Coronary artery (tissue), 2 donors: ENCODE measurements at regions not wholly inside any gene's neighbourhood (a gene's known extent, or its start where the extent isn't known, plus 50 kb on each side); places are given as distances from the start of the nearest gene placed in this dataset.

Experiments used
- DNase-seq: peaks from one replicate; pipeline ENCODE4 v3.0.0-alpha.2; 2017; ENCODE audit warnings: low spot score
- H3K27ac ChIP-seq, 2 donors: fragments of 200-600 bp; sonication (generic); one replicate each; pipeline ENCODE4 v1.5.1; 2016 to 2019
- H3K4me3 ChIP-seq: fragments of 200-600 bp; sonication (generic); 2 replicates; pipeline ENCODE4 v1.5.1; 2016; ENCODE audit warnings: mild to moderate bottlenecking, moderate library complexity
- TF ChIP-seq, protein P1 (sequence below): fragments of 200-600 bp; sonication (generic); IDR thresholded peaks from one replicate; pipeline ENCODE4 v1.5.1; 2019; ENCODE audit warnings: antibody characterized with exemption

DNA sequence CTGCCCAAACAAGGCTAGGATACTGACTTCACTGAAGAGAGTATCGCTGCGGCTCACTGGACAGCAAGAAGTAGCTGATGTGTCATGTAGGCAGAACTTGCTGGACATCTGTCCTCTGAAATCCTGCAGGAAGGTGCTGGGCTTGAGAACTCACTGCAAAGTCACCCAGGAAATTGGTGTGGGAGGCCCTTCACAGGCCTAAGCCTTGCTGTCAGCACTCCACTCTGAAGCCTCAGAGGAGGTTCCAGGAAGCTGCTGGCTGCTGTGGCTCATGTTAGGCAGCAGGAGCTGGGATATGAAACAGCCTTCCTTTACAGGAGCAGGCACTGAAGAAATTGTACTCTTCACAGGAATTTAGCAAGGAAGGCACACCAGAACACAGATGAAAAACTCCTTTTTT lies 88.3 kb upstream of the CCDC68 start:
- H3K4me3 ChIP-seq: no peak overlapping the region
- H3K27ac ChIP-seq: no peak overlapping the region
- no peak for DNase-seq
- TF ChIP-seq, protein P1, sequence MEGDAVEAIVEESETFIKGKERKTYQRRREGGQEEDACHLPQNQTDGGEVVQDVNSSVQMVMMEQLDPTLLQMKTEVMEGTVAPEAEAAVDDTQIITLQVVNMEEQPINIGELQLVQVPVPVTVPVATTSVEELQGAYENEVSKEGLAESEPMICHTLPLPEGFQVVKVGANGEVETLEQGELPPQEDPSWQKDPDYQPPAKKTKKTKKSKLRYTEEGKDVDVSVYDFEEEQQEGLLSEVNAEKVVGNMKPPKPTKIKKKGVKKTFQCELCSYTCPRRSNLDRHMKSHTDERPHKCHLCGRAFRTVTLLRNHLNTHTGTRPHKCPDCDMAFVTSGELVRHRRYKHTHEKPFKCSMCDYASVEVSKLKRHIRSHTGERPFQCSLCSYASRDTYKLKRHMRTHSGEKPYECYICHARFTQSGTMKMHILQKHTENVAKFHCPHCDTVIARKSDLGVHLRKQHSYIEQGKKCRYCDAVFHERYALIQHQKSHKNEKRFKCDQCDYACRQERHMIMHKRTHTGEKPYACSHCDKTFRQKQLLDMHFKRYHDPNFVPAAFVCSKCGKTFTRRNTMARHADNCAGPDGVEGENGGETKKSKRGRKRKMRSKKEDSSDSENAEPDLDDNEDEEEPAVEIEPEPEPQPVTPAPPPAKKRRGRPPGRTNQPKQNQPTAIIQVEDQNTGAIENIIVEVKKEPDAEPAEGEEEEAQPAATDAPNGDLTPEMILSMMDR: no peak

DNA sequence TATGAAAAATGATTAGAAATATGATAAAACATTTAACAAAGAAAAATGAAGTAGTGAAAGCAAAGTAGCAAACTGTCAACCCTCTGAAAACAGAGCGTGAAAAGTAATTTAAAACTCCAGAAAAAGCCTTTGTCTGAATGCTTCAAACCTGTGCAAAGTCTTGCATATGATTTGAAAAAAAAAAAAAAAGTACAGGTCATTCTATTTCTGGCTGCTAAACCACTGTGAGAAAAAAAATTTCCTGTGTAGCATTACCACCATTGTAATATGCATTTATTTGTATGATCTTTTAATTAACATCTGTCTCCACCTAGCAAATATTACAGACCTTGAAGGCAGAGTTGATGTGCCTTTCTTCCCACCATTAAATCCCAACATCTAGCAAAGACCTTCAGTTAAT lies 82.1 kb upstream of the CCDC68 start:
- TF ChIP-seq, protein P1: no peak
- Histone ChIP-seq H3K4me3 (no peak overlapping the region), H3K27ac (no peak overlapping the region)
- no peak for DNase-seq

DNA sequence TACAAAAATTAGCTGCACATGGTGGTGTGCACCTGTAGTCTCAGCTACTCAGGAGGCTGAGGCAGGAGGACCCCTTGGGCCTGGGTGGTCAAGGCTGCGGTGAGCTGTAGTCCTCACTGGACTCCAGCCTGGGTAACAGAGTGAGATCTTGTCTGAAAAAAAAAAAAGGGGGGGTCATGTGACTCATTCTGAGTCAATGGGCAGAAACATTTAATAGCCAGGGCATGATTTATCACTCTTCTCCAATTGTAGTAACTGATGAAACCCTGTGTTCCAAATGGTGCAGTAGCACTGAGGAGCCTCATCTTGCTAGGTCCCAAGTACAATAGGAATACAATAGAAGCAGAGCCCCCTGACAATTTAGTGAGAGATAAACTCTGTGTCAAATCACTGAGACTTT lies 78.9 kb upstream of the CCDC68 start:
- no peak overlapping the region for H3K27ac ChIP-seq
- no peak overlapping the region for H3K4me3 ChIP-seq
- DNase-seq: no peak
- TF ChIP-seq, protein P1: no peak

DNA sequence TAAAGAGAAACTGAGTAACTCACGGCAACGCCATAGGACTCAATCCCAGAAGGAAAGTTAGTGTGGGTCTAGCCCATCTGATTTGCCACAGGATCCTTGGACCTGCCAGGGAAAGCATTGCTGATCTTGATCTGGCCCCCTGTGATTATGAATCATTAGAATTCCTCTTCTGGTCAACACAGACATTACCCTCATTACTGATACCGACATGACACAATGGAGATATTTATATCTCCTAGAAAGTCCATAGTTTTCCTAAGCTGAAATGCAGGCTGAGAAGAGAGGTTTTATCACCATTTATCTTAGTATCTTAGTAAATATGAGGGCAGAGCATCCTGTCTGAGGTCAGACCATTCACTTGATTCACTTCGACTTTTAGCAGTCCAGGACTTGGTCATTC lies 75.5 kb upstream of the CCDC68 start:
- DNase-seq: no peak
- TF ChIP-seq, protein P1: no peak
- Histone ChIP-seq H3K27ac (no peak overlapping the region), H3K4me3 (no peak overlapping the region)

DNA sequence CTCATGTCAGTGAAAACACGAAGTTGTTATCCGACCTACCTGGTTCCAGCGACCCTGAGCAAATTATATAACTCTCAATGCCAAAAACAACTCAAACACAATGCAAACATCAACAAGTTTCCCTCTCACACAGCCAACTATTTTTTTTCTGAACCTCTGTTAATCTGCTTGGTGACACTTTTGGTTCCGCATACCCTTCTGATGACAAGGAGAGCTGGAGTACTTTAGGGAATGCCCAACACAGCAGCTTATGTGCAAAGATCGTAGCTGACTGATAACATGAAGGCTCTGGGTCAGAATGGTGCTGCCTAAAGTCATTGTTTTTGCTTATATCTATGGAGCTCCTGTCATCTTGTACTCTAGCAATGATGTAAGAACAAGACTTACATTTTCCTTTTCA lies 72.7 kb upstream of the CCDC68 start:
- no peak overlapping the region for H3K4me3 ChIP-seq
- DNase-seq: no peak
- TF ChIP-seq, protein P1: no peak
- H3K27ac ChIP-seq: no peak overlapping the region

DNA sequence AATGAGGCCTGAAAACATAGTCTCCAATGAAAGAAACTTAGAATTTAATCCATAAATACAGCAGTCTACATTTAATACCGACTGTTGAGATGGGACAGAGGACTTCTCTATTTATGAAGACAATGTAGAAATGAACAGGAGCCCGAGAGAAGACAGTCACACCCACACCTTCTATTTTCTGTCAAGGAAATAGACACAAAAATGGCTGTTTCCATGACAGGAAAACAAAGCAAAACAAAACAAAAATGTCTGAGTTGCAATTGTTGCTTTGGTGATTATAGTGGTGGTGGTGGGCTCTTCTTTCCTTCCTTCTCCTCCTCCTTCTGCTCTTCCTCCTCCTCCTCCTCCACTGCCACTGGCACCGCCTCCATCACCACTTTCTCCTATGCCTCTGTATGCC lies 72.3 kb upstream of the CCDC68 start:
- no peak for DNase-seq
- TF ChIP-seq, protein P1: no peak
- Histone ChIP-seq H3K4me3 (no peak overlapping the region), H3K27ac (no peak overlapping the region)

DNA sequence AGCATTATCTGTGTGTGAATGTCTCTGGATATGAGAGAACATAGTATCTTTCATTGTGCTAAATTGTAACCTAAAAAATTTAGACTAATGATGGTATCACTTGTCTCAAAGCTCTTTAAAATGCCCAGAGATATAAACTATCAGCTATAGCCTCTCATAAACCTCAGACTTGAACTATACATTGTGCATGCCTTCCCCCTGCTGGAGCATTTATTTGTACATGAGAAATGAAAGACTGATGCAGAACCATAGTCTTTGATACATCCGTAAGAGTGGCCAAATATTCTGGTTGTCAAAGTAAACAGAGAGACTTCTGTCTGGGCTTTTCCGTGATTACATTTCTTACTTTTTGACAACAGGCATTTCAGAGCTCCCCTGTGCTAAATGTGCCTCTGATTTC lies 71.9 kb upstream of the CCDC68 start:
- TF ChIP-seq, protein P1: no peak
- no peak overlapping the region for H3K4me3 ChIP-seq
- DNase-seq: no peak
- no peak overlapping the region for H3K27ac ChIP-seq
